Dedifferentiated amniotic fluid mesenchymal stem cell (primary cell): ENCODE measurements at regions not wholly inside any gene's neighbourhood (a gene's known extent, or its start where the extent isn't known, plus 50 kb on each side); places are given as distances from the start of the nearest gene placed in this dataset.
A peak's percentile ranks its signal among the peaks of the same experiment; 100 is the strongest.

ENCODE experiments used
- DNase-seq: peaks from one replicate; pipeline ENCODE4 v3.0.0-alpha.2; 2016; ENCODE audit errors: extremely low spot score

- DNase-seq: no peak
These were observed 257.4 kb upstream of the ADAMTS9 start for GRCh38 chr3:64945171-64945729.

- no peak for DNase-seq
These were observed 256.1 kb upstream of the ADAMTS9 start for GRCh38 chr3:64943866-64944265.

- no peak for DNase-seq
These were observed 253.0 kb upstream of the ADAMTS9 start for GRCh38 chr3:64940596-64941348.

GRCh38 chr3:64939747-64940450 is 252.1 kb upstream of the ADAMTS9 start:
- DNase-seq: no peak

- DNase-seq: no peak
These were observed 251.5 kb upstream of the ADAMTS9 start for GRCh38 chr3:64939309-64939708.

- peak; percentile 17 for DNase-seq
These were observed 248.8 kb upstream of the ADAMTS9 start for GRCh38 chr3:64936556-64936955.

- DNase-seq: no peak
These were observed 248.2 kb upstream of the ADAMTS9 start for GRCh38 chr3:64935971-64936370.

- no peak for DNase-seq
These were observed 245.0 kb upstream of the ADAMTS9 start for GRCh38 chr3:64932666-64933342.

- DNase-seq: no peak
These were observed 244.3 kb upstream of the ADAMTS9 start for GRCh38 chr3:64932016-64932518.

GRCh38 chr3:64930891-64931290 is 243.1 kb upstream of the ADAMTS9 start:
- no peak for DNase-seq

GRCh38 chr3:64928683-64929082 is 240.9 kb upstream of the ADAMTS9 start:
- DNase-seq: no peak

- no peak for DNase-seq
These were observed 239.9 kb upstream of the ADAMTS9 start for GRCh38 chr3:64927689-64928088.

GRCh38 chr3:64925575-64925974 is 237.8 kb upstream of the ADAMTS9 start:
- DNase-seq: no peak

- no peak for DNase-seq
These were observed 237.2 kb upstream of the ADAMTS9 start for GRCh38 chr3:64924961-64925360.

GRCh38 chr3:64922213-64922612 is 234.4 kb upstream of the ADAMTS9 start:
- no peak for DNase-seq

- no peak for DNase-seq
These were observed 233.7 kb upstream of the ADAMTS9 start for GRCh38 chr3:64921281-64922065.

GRCh38 chr3:64919934-64920333 is 232.1 kb upstream of the ADAMTS9 start:
- no peak for DNase-seq

GRCh38 chr3:64918989-64919388 is 231.2 kb upstream of the ADAMTS9 start:
- no peak for DNase-seq

- DNase-seq: no peak
These were observed 230.2 kb upstream of the ADAMTS9 start for GRCh38 chr3:64917914-64918453.

GRCh38 chr3:64916937-64917336 is 229.1 kb upstream of the ADAMTS9 start:
- DNase-seq: no peak

- no peak for DNase-seq
These were observed 228.5 kb upstream of the ADAMTS9 start for GRCh38 chr3:64916192-64916798.
